Stimulated activated CD4-positive, alpha-beta T cell treated with anti-CD3 and anti-CD28 coated beads, Interleukin-15, amount 100 ng/mL, for 48 hours (primary cell): ENCODE measurements at regions not wholly inside any gene's neighbourhood (a gene's known extent, or its start where the extent isn't known, plus 50 kb on each side); places are given as distances from the start of the nearest gene placed in this dataset.
"Not testable (repeated sequence)": the region's sequence is repeated elsewhere in the genome, so short reads cannot be mapped to it uniquely, and the experiment has no call there.

Source experiments
- DNase-seq, 2 donors: peaks; one replicate each; pipeline ENCODE4 v3.0.0-alpha.2; 2020; ENCODE audit warnings: low read depth in 2 of 2

DNA sequence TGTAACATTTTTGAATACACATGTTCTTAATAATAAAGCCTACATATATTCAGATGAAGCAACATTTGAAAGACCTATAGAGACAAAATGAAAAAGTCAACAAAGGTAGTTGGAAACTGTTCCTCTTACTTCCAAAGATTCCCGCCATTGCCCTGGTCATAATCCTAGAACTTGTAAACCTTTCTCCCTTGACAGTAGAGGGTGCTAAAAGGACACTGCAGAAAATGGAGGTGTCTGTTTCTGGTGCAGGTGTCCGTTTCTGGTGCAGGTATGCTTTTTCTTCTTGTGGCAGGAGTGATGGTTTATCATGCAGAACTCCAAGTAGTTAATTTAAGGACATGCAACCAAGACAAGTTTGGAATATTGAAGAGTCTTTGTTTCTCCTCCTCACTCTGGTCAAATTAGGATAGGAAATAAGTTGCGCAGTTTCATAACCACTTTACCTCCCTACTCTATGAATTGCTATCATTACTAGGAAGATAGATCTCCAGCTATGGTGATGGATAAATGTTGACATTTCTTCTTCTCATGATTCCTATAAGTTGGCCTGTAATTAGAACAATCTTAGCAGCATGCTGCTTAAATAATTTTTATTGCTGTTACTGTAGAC, 56.0 kb upstream of the FAM174A start:
- no peak for DNase-seq

DNA sequence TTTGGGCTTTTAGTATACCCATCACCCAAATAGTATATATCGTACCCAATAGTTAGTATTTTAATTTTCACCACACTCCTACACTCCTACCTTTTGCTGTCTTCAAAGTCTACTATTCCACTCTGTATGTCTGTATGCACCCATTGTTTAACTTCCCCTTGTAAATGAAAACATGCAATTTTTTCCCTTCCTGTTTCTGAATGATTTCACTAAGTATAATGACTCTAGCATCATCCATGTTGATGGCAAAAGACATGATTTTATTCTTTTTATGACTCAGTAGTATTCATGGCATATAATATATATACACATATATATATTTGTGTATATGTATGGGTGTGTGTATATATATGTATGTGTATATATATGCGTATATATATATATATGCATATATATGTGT, 63.1 kb upstream of the FAM174A start:
- no peak for DNase-seq

DNA sequence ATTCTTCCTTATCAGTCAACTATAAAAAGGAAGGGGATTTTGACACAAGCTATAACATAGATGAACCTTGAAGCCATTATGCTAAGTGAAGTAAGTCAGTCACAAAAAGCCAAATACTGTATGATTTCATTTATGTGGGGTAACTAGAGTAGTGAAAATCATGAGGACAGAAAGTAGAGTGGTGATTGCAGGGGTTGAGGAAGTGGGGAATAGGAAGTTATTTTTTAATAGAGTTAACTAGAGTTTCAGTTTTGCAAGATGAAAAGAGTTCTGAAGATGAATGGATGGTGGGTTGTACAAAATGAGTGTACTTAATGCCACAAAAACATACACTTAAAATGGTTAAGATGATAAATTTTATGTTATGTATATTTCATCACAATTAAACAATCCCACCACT, 65.4 kb upstream of the FAM174A start:
- no peak for DNase-seq

DNA sequence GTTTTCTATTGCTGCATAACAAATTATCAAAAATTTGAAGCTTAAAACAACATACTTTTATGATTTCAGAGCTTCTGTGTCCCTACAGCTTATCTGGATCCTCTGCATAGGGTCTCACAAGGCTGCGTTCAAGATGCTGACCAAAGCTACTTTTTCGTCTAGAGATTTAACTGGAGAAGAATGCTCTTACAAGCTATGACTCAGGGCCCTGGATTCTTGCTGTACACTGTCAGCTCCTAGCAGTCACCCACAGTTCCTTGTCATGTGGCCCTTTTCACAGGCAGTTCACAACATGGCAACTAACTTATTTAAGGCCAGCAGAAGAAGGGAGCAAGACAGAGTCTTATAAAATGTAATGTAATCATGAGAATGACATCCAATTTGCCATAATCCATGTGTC, 70.8 kb upstream of the FAM174A start:
- DNase-seq, result no peak

DNA sequence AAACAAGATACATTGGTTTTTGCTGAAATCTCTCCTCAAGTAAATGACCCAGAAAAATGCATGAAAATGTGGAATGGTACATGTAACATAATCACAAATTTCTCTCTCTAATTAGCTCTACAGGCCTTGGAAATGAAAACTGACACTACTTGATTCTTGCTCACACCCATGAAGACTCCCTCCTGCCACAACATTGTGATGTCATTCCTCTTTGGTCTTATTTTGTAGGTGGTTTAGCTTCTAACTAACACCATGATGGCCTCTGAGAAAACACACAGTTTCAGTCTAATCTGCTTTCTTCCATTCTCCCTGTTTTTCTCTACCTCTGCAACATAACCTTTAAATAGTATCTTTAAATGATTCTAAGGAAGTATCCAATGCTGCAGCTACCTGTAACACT, 78.6 kb upstream of the FAM174A start:
- DNase-seq, result no peak

DNA sequence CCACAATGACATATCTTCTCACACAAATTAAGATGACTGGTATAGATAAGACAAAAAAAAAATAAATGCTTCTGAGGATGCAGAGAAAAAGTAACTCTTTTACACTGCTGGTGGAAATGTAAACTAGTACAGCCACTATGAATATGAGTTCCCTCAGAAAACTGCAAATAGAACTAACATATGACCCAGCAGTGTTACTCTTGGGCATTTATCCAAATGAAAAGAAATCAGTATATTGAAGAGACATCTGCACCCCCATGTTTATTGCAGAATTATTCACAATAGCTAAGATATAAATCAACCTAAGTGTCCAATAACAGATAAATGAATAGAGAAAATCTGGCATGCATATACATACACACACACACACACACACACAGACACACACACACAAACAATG, 83.0 kb upstream of the FAM174A start:
- DNase-seq, result no peak

DNA sequence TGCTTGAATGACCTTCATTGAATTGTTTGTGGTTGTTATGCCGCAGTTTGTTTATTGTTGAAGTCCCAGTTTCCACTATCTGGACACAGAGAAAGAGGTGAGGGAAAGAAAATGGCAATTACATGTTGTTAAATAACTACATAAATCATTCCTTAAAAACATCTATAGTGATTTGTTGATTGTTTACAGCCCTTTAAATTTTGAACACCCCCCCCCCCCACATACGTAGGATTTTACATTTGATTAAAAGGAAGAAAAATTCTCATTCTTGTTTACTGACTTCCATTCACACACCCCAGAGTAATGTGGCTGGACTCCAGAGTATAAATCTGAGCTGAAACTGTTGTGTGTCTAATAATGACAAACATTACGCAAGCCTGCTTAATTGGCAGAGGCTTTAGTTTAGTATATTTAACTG, 87.1 kb upstream of the FAM174A start:
- no peak for DNase-seq

DNA sequence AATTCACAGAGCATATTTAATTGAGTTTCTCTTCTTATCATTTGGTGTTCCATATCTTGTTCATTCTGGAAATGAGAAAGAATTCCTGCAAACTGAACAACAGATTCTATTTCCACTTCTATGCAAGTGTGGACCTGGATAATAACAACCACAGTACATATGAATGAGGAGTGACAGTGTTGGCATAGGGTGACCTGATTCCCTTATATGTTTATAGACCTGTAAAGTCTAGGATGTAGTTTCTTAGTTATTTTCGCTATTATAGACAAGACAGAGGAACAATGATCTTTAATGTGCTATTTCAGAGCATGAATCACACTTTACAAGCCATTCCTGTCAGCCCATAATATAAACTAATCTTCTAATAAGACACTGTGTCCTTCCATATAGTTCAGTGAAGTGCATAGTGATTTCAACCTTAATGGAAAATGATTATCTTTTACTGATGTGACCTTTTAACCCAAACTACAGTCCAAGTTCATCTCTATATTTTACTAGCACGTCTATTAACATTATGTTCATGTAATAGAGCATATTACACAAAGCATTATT, 88.2 kb upstream of the FAM174A start:
- DNase-seq, result no peak

DNA sequence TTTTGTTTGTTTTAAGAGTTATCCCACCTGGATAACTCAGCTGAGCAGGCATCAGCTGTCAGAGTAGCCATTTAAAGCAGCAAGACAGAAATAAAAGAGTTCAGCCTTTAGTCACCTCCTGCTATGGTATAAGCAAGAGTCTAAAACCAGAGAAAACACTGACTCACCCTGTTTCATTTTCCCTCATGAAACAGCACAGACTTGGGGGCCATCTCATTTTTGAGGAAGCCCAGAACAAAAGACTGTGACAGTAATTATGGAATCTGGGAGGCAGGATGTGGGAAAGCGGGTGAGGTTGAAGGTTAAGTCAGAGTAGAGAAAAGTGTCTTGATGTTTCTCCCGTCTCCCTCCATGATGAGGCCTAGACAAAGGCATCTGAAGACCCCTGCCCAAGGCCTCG, 90.2 kb upstream of the FAM174A start:
- DNase-seq, result no peak

DNA sequence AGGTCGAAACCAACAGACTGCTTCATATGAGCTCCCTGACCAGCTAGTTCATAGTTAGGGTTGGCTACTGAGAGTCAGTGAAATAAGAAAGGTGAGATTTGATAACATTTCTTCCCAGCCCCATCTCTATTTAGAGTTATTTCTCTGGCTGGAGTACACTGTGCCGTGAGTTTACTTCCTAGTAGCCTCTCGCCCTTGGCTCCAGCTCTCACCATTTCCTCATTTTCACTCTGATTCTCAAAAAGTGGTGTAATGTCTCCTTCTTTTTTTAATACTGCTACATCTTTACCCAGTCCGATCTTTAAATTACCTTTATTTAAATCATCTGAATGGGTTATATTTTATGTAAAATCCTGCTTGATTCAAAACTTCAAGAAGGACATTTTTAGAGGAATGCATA, 100.4 kb upstream of the FAM174A start:
- DNase-seq, result no peak

DNA sequence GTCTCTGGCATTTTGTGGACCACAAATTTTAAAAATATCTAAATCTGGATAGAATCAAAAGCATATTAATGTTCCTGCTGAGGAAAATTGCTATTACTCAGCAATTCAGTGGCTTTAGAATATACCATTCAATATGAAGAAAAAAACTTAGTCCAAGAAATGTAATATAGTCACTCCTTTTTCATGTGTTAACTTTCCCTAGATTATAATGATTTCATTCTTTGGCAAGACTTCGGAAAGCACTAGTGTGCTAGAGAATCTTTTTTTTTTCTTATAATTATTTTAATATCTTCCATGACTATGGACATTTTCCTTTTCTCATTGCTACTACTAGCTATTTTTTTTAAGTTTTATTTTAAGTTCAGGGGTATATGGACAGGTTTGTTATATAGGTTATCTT, 102.4 kb upstream of the FAM174A start:
- no peak for DNase-seq

DNA sequence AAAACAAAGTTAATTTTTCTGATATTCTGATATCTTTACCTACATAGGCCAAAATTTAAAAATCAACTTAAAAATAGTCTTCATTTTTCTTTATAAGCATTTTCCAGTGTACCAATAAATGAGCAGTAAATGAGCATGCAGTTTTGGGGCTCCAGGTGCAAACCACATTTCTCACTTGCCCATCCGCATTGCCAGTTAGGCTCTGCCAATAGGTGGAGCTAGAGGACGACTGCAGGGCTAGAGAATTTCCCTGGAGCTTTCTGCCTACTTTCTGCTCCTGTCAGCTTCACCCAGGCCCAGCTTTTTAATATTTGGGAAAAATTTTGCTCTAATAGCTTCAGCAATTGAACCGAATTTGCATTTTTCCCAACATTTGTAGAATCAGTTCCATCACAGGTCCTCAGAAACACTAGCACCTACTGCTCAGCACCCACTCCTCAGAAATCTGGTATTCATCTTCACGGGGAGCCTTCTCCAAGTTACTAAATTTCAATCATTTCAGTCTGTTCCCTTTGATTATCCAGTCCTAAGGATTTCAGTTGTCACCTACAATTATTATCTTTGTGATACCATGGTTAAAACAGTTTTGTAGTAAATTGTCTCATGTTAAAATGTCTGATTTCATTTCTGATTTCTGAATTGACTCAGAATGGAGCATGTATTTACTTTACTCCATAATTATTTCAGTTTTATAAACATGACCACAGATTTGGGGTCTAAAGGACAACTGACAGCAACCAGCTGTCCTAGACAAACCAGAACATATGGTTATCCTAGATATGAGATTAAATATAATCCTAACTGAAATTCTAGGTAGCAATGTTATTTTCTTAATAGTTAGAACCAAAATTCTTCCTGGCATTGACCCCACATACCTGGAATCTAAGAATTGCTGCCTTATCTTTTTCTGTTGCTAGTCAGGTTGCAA, 104.6 kb upstream of the FAM174A start:
- peak; percentile 18 to 25 for DNase-seq

DNA sequence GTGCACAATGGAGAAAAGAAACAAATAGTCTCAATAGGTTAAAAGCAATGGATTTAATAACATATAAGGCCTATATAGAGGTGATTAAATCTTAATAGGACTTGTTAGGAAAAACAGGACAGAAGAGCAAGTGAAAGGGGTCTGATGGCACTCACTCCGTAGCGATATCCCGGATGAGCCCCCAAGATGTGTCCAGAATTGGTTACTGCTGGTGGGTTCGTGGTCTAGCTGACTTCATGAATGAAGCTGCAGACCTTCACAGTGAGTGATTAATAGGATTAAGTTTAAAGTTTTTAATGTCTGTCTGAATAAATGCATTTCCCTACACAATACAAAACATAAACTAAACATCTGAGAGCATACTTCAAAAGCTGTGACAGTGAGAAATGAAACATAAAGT, 110.4 kb upstream of the FAM174A start:
- DNase-seq, result no peak

DNA sequence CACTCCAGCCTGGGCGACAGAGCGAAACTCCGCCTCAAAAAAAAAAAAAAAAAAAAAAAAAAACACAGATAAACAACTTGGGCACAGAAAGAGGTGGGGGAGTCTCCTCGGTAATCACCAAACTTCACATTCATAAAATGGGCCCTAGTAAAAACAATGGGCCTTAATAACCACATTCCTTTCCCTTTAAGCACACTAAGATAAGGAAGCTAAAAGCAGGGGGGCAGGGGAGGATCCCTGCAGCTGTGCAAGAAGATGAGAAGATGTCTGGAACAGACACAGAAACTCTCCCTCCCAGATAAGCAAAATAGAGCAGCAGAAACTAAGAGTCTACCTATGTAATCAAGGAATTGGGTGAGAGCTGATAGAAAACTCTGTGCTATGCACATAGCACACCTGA, 111.2 kb upstream of the FAM174A start:
- DNase-seq, result no peak

DNA sequence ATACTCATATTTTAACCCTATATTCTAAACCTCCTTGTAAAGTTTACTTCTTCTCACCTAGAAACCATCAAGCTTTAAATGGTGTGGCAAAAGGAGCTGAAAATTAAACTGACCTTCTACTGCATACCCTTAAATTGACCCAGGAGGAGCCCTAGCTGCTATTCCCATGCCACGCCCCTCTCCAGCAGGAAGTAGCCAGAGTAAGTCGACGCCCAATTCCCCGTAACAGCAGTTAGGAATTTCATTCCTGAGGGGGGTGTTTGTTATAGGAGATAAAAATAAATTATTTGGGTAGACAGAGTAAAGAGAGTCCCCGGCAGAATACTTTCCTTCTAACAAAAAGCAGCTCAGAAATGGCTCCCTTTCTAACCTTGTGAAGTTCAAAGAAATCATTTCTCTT, 111.8 kb upstream of the FAM174A start:
- DNase-seq, result no peak

DNA sequence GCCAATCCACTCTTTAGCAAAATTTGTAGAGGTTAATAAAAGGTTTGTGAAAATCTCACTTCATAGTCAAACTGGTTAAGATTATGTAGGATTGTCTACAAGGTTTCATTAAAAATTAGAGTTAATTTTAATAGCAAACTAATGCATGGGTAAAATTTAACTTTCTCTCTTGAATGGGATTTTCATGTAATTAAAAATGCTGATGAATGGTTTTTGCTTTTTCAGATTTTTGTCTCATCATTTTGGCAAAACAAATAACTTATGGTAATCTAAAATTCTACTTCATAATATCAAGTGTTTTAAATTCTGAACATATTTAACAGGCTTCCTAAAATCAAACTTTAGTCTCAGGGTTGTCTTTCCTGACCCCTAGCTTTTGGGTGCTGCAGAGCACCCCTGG, 113.8 kb upstream of the FAM174A start:
- no peak for DNase-seq

DNA sequence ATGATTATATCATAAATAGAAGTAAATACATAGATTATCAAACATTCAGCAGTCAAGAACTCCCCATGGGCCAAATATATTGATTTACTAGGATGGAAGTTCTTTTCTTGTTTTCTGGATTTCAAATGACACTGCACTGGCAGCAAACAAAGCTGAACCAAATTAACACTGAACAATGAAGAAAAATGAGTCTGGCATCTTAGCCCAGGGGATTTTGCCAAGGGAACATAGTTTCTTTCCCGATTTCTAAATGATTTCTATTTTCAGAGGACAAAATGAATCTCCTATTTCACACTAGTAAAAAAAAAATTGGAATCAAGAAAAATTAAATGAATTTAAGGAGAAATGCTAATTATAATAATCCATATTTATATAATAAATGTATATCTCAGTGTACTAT, 116.9 kb upstream of the FAM174A start:
- DNase-seq, result no peak

DNA sequence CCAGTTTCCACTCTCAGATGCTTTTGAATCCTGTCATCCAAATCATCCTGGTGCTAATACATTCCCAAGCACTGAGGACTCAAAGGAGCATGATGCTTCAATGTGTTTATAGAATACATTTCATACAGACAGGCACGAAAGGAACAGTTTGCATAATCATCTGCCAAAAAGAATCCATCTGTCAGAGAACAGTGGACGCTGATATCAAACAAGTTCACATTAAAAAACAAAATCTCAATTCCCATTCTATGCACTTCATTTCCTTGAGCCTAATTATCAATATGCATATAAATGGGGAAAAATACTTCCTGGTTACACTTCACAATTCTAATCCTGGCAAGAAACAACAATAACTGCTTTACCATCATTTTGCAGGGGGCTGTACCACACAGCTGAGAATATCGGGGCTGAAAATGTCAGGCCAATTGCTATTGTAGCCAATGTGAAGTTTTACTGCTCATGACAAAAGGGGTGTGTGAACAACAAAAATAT, 125.5 kb upstream of the FAM174A start:
- DNase-seq, result no peak

DNA sequence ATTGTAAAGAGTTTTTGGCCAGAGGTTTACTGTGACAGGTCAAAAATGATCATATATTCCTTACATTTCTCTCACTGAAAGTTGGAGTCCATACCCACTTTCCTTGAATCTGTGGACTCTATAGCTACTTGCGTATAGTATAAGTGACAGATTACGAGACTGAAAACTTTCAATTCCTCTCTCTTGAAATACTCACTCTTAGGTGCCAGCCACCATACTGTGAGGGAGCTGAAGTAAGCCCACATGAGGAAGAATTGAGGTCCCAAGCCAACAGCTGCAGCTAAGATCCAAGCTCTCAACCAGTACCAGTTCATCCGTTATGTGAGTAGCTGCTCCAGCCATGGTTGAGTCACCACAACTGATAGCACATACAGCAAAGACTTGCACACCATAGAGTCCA, 128.1 kb upstream of the FAM174A start:
- DNase-seq, result no peak

DNA sequence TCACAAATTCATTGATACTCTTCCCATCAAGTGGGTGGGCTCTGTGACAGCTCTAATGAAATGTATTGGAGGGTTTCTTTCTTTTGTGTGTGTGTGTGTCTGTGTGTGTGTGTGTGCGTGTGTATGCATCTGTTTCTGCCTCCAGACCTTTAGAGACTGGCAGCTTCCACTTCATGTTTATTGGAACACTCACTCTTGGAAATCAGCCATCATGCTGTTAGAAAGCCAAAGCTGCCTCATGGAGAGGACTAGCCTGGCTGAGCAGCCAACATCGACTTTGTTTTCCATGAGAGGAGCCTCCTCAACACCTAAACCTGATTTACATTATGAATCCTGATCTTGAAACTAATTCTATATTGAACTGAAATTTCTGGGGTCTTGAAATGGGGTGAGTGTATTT, 128.5 kb upstream of the FAM174A start:
- no peak for DNase-seq

DNA sequence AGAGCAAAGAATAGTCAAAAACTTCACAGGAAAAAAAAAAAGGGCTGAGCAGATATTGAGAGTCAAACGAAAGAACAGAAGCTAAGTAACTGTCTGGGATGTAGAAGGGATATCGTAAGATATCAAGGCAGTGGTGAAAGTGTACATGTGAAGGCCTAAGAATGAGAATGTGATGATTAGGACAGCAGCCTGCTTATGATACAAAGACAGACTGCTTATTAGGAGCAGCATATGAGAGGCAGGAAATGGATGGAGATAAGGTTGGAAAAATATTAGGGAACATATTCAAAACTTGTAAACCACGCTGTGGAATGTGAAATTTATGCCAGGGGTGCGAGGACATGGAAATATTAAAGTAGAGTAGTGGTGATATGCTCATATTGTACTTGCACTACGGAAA, 133.1 kb upstream of the FAM174A start:
- DNase-seq, result no peak

DNA sequence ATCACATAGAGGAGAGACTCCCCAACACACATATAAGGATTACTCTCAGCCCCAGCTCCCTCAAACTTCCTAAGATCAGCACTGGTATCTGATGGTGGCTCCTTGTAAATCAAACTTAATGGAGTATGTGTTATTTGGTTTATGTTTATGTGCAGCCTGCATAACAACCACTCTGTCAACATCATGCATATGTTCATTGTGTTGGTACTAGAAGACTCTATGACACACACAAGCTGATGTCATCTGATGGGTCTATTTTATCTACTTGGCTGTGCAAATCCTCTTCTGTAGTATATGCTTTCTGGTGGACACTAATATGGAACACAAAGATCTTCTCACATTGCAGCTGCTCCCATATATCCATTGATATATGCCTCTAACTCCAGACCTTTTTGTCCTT, 134.0 kb upstream of the FAM174A start:
- no peak for DNase-seq

DNA sequence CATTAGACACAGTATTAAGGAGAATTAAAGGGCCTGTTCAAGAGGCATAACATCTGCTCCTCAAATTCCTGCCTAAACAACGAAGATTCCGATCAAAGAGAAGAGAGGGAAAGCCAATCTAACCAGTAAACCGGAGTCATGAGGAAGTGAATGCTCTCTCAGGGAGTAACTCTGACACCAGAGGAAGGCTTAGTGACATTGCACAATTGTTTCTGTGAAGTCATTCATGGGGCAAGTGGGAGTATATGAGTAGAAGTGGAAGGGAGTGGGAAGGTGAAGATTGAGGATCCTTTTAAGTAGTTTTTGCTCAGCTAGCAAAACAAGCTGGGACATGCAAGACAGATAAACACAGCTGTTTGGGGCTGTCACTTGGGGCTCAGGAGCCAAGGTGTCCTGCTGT, 136.4 kb upstream of the FAM174A start:
- DNase-seq, result not testable (repeated sequence)
